Transverse colon (tissue), 4 donors: ENCODE measurements at regions not wholly inside any gene's neighbourhood (a gene's known extent, or its start where the extent isn't known, plus 50 kb on each side); places are given as distances from the start of the nearest gene placed in this dataset.
A peak's percentile ranks its signal among the peaks of the same experiment; 100 is the strongest.

Source experiments
- DNase-seq: peaks from one replicate; pipeline ENCODE4 v3.0.0-alpha.2; 2019
- H3K27ac ChIP-seq, 4 donors: fragments of 200-600 bp; sonication (generic); 2 replicates each; pipeline ENCODE4 v1.5.1; 2016 to 2018; ENCODE audit warnings: inconsistent platforms in 4 of 4
- H3K27me3 ChIP-seq: fragments of 200-600 bp; sonication (generic); 2 replicates; pipeline ENCODE4 v1.5.1; 2017; ENCODE audit warnings: inconsistent platforms
- H3K36me3 ChIP-seq, 4 donors: fragments of 200-600 bp; sonication (generic); 2 replicates each; pipeline ENCODE4 v1.5.1; 2017 to 2019; ENCODE audit warnings: inconsistent platforms in 4 of 4
- H3K4me1 ChIP-seq, 4 donors: fragments of 200-600 bp; sonication (generic); 2 replicates each; pipeline ENCODE4 v1.5.1; 2017 to 2020; ENCODE audit warnings: inconsistent platforms in 4 of 4
- H3K4me3 ChIP-seq, 4 donors: fragments of 200-600 bp; sonication (generic); 1 replicate in 1 of 4; 2 replicates in 3 of 4; pipeline versions ENCODE4 v1.5.1 to v1.6.1; 2017 to 2019; ENCODE audit warnings: inconsistent platforms in 4 of 4
- H3K9me3 ChIP-seq, 2 donors: fragments of 200-600 bp; sonication (generic); 2 replicates each; pipeline ENCODE4 v1.5.1; 2017 to 2019; ENCODE audit warnings: inconsistent platforms in 2 of 2
- EP300 ChIP-seq: sonication (generic); formaldehyde crosslinking; IDR thresholded peaks from one replicate; pipeline ENCODE4 v1.6.1; 2017; ENCODE audit warnings: antibody characterized with exemption, low read depth
- POLR2A ChIP-seq: fragments of 450-650 bp; IDR thresholded peaks from one replicate; pipeline ENCODE4 v1.6.1; 2016; ENCODE audit warnings: antibody characterized with exemption, mild to moderate bottlenecking, moderate library complexity
- POLR2AphosphoS5 ChIP-seq, 3 donors: sonication (generic); formaldehyde crosslinking; IDR thresholded peaks; one replicate each; pipeline ENCODE4 v1.6.1; 2016; ENCODE audit warnings: antibody characterized with exemption in 3 of 3
- WGBS, 2 donors: methylation state at CpG; one replicate each; pipeline ENCODE4 v1.1.5; 2018; ENCODE audit warnings: low coverage in 1 of 2; 5-methylcytosine and 5-hydroxymethylcytosine counted together
- in situ Hi-C, 4 donors: fragments of 200-750 bp; cut with MboI; loops; one replicate each; pipeline versions ENCODE4 v1.15.0 to v1.15.1; 2017; ENCODE audit warnings: low sequenced_read_pairs in 3 of 4, low pct_ligation_motif_present in 1 of 4, low pct_unique_long_range_greater_than_20kb in 1 of 4
- intact Hi-C: fragments of 100-400 bp; cut with DNase I; formaldehyde crosslinking; loops from one replicate; pipeline ENCODE4 v1.15.1; 2023; ENCODE audit warnings: low total_unique reads
- TF ChIP-seq, protein P1 (sequence below), 5 experiments: fragments of 200-600 bp in 3 of 5; fragments of 450-650 bp in 2 of 5; sonication (generic) in 3 of 5; IDR thresholded peaks; 1 replicate in 2 of 5; 2 replicates in 3 of 5; pipeline ENCODE4 v1.5.1; 2016 to 2017; ENCODE audit warnings: antibody characterized with exemption in 5 of 5, inconsistent platforms in 3 of 5, mild to moderate bottlenecking in 2 of 5, moderate library complexity in 1 of 5

DNA sequence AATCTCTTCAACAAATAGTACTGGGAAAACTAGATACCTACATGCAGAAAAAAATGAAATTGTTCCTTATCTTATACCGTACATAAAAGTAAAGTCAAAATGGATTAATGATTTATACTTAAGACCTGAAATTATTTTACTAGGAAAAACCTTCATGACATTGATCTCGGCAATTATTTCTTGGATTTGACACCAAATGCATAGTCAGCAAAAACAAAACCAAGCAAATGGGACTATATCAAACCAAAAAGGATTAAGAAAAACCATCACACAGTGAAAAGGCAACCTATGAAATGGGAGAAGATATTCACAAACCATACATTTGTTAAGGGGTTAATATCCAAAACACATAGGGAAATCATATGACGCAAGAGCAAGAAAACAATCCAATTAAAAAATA lies 433.6 kb downstream of the LRATD1 start:
- 90 to 93% methylated on average over 3 of the region's 3 CpGs for WGBS, 2 donors
- DNase-seq, result no peak
- Histone ChIP-seq H3K36me3 (no peaks in the 10 kb centered on the region), H3K27me3 (no peaks in the 10 kb centered on the region), H3K9me3 (no peaks in the 10 kb centered on the region), H3K27ac (no peak overlapping the region), H3K4me1 (no peaks in the 10 kb centered on the region), H3K4me3 (no peak overlapping the region)
- TF ChIP-seq POLR2AphosphoS5 (IDR thresholded peaks at IDR 0.05), result no peak
- TF ChIP-seq, protein P1, sequence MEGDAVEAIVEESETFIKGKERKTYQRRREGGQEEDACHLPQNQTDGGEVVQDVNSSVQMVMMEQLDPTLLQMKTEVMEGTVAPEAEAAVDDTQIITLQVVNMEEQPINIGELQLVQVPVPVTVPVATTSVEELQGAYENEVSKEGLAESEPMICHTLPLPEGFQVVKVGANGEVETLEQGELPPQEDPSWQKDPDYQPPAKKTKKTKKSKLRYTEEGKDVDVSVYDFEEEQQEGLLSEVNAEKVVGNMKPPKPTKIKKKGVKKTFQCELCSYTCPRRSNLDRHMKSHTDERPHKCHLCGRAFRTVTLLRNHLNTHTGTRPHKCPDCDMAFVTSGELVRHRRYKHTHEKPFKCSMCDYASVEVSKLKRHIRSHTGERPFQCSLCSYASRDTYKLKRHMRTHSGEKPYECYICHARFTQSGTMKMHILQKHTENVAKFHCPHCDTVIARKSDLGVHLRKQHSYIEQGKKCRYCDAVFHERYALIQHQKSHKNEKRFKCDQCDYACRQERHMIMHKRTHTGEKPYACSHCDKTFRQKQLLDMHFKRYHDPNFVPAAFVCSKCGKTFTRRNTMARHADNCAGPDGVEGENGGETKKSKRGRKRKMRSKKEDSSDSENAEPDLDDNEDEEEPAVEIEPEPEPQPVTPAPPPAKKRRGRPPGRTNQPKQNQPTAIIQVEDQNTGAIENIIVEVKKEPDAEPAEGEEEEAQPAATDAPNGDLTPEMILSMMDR (IDR thresholded peaks at IDR 0.05), result no peak
- TF ChIP-seq POLR2A, result no peak
- no peak for TF ChIP-seq EP300
- intact Hi-C loops, result no loop called here
- in situ Hi-C loops, result no loop called here

DNA sequence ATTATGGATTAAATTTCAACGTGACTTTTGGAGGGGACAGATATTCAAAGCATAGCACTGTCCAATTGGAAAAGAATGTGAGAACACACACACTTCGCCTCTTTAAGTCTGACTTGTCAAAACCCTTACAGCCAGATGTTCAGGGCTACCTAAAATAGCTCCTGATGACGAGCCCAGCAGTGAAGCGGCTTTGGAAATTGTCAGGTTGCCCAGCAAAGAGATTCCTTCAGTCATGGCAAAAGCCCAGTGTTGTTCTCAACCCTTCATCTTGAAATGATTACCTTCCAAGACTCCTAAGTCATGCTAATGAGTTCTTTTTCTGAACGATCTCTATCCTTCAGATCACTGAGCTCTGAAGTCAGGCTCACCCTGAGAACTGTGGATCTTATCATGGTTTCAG lies 436.6 kb downstream of the LRATD1 start:
- WGBS, 2 donors, result 64 to 67% methylated on average over 1 to 5 of the region's 5 CpGs
- in situ Hi-C loops, result no loop called here

DNA sequence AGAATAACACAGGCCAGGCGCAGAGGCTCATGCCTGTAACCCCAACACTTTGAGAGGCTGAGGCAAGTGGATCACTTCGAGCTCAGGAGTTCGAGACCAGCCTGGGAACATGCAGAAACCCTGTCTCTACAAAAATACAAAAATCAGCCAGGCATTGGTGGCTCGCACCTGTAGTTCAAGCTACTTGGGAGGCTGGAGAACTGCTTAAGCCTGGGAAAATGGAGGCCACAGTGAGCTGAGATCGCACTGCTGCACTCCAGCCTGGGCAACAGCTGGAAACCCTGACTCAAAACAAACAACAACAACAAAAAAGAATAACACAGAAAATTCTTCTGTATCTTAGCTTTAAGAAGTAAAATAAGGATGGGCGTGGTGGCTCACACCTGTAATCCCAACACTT lies 440.3 kb downstream of the LRATD1 start:
- H3K9me3 ChIP-seq, result no peaks in the 10 kb centered on the region
- peaks cover 0 to 4% (median 0%) of the 10 kb centered on the region in 4 donors for H3K4me1 ChIP-seq
- H3K4me3 ChIP-seq, result no peak overlapping the region
- H3K36me3 ChIP-seq, result no peaks in the 10 kb centered on the region
- H3K27ac ChIP-seq, result peak overlapping the region in 2 of 4 donors; percentile 9 to 13
- in situ Hi-C loops (no loop called here), intact Hi-C loops (no loop called here)
- H3K27me3 ChIP-seq, result no peaks in the 10 kb centered on the region
- TF ChIP-seq POLR2A, result no peak
- TF ChIP-seq POLR2AphosphoS5 (IDR thresholded peaks at IDR 0.05), result no peak
- TF ChIP-seq, protein P1 (IDR thresholded peaks at IDR 0.05), result no peak
- TF ChIP-seq EP300, result no peak
- 76 to 88% methylated on average over 1 to 6 of the region's 6 CpGs for WGBS, 2 donors
- no peak for DNase-seq

More for the DNA sequence above, 436.6 kb downstream of the LRATD1 start:
- peaks cover 0 to 4% (median 0%) of the 10 kb centered on the region in 4 donors for H3K4me1 ChIP-seq
- peak overlapping the region in 2 of 4 donors; percentile 9 to 30 for H3K27ac ChIP-seq
- no peak overlapping the region for H3K4me3 ChIP-seq
- no peaks in the 10 kb centered on the region for H3K36me3 ChIP-seq
- intact Hi-C loops, result no loop called here
- no peaks in the 10 kb centered on the region for H3K27me3 ChIP-seq
- no peaks in the 10 kb centered on the region for H3K9me3 ChIP-seq
- TF ChIP-seq POLR2A (no peak), POLR2AphosphoS5 (IDR thresholded peaks at IDR 0.05) (peak in 1 of 3 donors; percentile 13)
- DNase-seq, result no peak

DNA sequence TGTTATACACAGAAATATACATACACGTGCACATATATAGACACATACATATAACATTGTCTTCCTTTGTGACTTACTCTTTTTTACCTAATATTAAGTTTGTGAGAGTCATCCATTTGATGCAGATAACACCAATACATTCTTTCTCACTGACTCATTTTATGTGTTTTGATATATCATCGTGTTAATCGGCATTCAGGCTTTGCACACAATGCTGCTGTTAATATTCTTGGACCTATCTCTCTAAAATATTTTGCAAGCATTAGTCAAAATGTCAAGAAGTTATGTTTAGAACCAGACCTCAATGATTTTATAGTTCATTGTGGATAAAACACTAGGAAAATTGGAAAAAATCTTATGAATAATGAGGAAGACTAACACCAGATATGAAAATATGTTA lies 441.1 kb downstream of the LRATD1 start:
- intact Hi-C loops, result no loop called here
- H3K27ac ChIP-seq, result no peak overlapping the region
- TF ChIP-seq EP300 (no peak), POLR2A (no peak), POLR2AphosphoS5 (IDR thresholded peaks at IDR 0.05) (no peak)
- TF ChIP-seq, protein P1 (IDR thresholded peaks at IDR 0.05), result no peak
- in situ Hi-C loops, result no loop called here
- 57 to 77% methylated on average over 3 of the region's 3 CpGs for WGBS, 2 donors
- H3K27me3 ChIP-seq, result no peaks in the 10 kb centered on the region
- no peak for DNase-seq
- peaks cover 0 to 4% (median 0%) of the 10 kb centered on the region in 4 donors for H3K4me1 ChIP-seq
- H3K4me3 ChIP-seq, result no peak overlapping the region
- H3K9me3 ChIP-seq, result no peaks in the 10 kb centered on the region
- H3K36me3 ChIP-seq, result no peaks in the 10 kb centered on the region

DNA sequence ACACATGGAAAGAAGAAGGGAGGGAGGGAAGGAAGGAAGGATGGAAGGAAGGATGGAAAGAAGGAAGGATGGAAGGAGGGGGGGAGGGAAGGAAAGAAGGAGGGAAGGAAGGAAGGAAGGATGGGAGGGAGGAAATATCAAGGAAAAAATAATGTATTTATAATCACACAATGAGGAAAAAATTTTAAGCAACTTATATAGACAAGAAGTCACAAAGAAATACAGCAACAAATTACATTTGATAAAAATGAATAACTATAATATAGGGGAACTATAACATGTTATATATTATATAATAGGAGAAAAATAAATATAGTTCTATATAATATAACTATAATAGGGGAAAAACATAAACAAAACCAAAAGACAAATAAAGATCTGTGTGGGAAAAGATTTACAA lies 441.8 kb downstream of the LRATD1 start:
- Histone ChIP-seq H3K4me1 (peaks cover 0 to 4% (median 0%) of the 10 kb centered on the region in 4 donors), H3K9me3 (no peaks in the 10 kb centered on the region), H3K27ac (no peak overlapping the region), H3K27me3 (no peaks in the 10 kb centered on the region), H3K4me3 (no peak overlapping the region), H3K36me3 (no peaks in the 10 kb centered on the region)
- in situ Hi-C loops, result no loop called here
- intact Hi-C loops, result no loop called here
- no peak for DNase-seq
- TF ChIP-seq POLR2A, result no peak
- TF ChIP-seq POLR2AphosphoS5 (IDR thresholded peaks at IDR 0.05), result no peak
- TF ChIP-seq, protein P1 (IDR thresholded peaks at IDR 0.05), result no peak
- no peak for TF ChIP-seq EP300
